ENCODE measurements at regions not wholly inside any gene's neighbourhood (a gene's known extent, or its start where the extent isn't known, plus 50 kb on each side); places are given as distances from the start of the nearest gene placed in this dataset.

- ATAC-seq: no peak
- no peak overlapping the region for H3K4me3 ChIP-seq
- H3K9me3 ChIP-seq: peaks cover 0 to 8% (median 0%) of the 10 kb centered on the region in 12 donors
- no peak overlapping the region for H3K27ac ChIP-seq
- H3K27me3 ChIP-seq: peaks cover 0 to 3% (median 0%) of the 10 kb centered on the region in 9 donors
- H3K36me3 ChIP-seq: no peaks in the 10 kb centered on the region
- no peak for DNase-seq
- TF ChIP-seq CTCF (IDR thresholded peaks at IDR 0.05) (no peak), POLR2A (IDR thresholded peaks at IDR 0.05) (no peak)
- 88 to 91% (median 89%) methylated on average over 1 of the region's 1 CpG for WGBS, 4 donors
- intact Hi-C loops (cut with DNase I): no loop called here
- H3K4me1 ChIP-seq: no peaks in the 10 kb centered on the region
Measured at GRCh38 chr6:100322886-100323285, 141.8 kb downstream of the SIM1 start.

- TF ChIP-seq POLR2A (IDR thresholded peaks at IDR 0.05) (no peak), CTCF (IDR thresholded peaks at IDR 0.05) (no peak)
- ATAC-seq (no peak), DNase-seq (no peak)
- 73 to 83% (median 76%) methylated on average over 1 of the region's 1 CpG for WGBS, 4 donors
- intact Hi-C loops (cut with DNase I): no loop called here
- H3K27me3 ChIP-seq: peaks cover 0 to 3% (median 0%) of the 10 kb centered on the region in 9 donors
- H3K36me3 ChIP-seq: no peaks in the 10 kb centered on the region
- H3K9me3 ChIP-seq: peaks cover 0 to 8% (median 0%) of the 10 kb centered on the region in 12 donors
- H3K4me1 ChIP-seq: no peaks in the 10 kb centered on the region
- no peak overlapping the region for H3K27ac ChIP-seq
- no peak overlapping the region for H3K4me3 ChIP-seq
Measured at GRCh38 chr6:100320686-100321085, 144.0 kb downstream of the SIM1 start.

- ATAC-seq (no peak), DNase-seq (no peak)
- no peak for TF ChIP-seq CTCF (IDR thresholded peaks at IDR 0.05)
- TF ChIP-seq POLR2A (IDR thresholded peaks at IDR 0.05): no peak
- Histone ChIP-seq H3K4me3 (no peak overlapping the region), H3K27ac (no peak overlapping the region), H3K36me3 (no peaks in the 10 kb centered on the region), H3K27me3 (peaks cover 0 to 3% (median 0%) of the 10 kb centered on the region in 9 donors), H3K4me1 (no peaks in the 10 kb centered on the region), H3K9me3 (peaks cover 0 to 8% (median 0%) of the 10 kb centered on the region in 12 donors)
- 45 to 53% (median 49%) methylated on average over 1 of the region's 1 CpG for WGBS, 4 donors
- intact Hi-C loops (cut with DNase I): no loop called here
Measured at GRCh38 chr6:100317031-100317430, 147.7 kb downstream of the SIM1 start.

GRCh38 chr6:100314186-100314585, 150.5 kb downstream of the SIM1 start:
- no peaks in the 10 kb centered on the region for H3K4me1 ChIP-seq
- ATAC-seq: no peak

GRCh38 chr6:100311707-100312251, 152.9 kb downstream of the SIM1 start:
- WGBS, 4 donors: 61 to 72% (median 67%) methylated on average over 5 of the region's 5 CpGs
- no peak for DNase-seq

More at GRCh38 chr6:100314186-100314585, 150.5 kb downstream of the SIM1 start:
- Histone ChIP-seq H3K4me3 (no peak overlapping the region), H3K27ac (no peak overlapping the region), H3K36me3 (no peaks in the 10 kb centered on the region), H3K27me3 (peaks cover 0 to under 1% (median 0%) of the 10 kb centered on the region in 9 donors), H3K9me3 (no peaks in the 10 kb centered on the region)
- TF ChIP-seq POLR2A (IDR thresholded peaks at IDR 0.05): no peak
- intact Hi-C loops (cut with DNase I): no loop called here
- DNase-seq: no peak

More at GRCh38 chr6:100311707-100312251, 152.9 kb downstream of the SIM1 start:
- no peaks in the 10 kb centered on the region for H3K36me3 ChIP-seq
- no peaks in the 10 kb centered on the region for H3K4me1 ChIP-seq
- intact Hi-C loops (cut with DNase I): no loop called here
- no peak for TF ChIP-seq CTCF (IDR thresholded peaks at IDR 0.05)
- TF ChIP-seq POLR2A (IDR thresholded peaks at IDR 0.05): no peak
- ATAC-seq: no peak
- no peaks in the 10 kb centered on the region for H3K9me3 ChIP-seq
- H3K27ac ChIP-seq: no peak overlapping the region
- no peaks in the 10 kb centered on the region for H3K27me3 ChIP-seq
- no peak overlapping the region for H3K4me3 ChIP-seq

All from heart left ventricle (tissue), 16 donors.